CD4-positive, alpha-beta T cell treated with Interleukin-4 for 1 hour (primary cell): ENCODE measurements at regions not wholly inside any gene's neighbourhood (a gene's known extent, or its start where the extent isn't known, plus 50 kb on each side); places are given as distances from the start of the nearest gene placed in this dataset.
"Not testable (repeated sequence)": the region's sequence is repeated elsewhere in the genome, so short reads cannot be mapped to it uniquely, and the experiment has no call there.

Experiments used
- DNase-seq, 2 donors: peaks; one replicate each; pipeline ENCODE4 v3.0.0-alpha.2; 2020 to 2022

GRCh38 chr14:22131749-22132476 is 457.1 kb downstream of the DAD1 start:
- peak in 1 of 2 donors; percentile 33 for DNase-seq

- no peak for DNase-seq
These were observed 450.5 kb upstream of the OR4E1 start for GRCh38 chr14:22124073-22124613.

- peak in 1 of 2 donors; percentile 62 for DNase-seq
These were observed 449.4 kb upstream of the OR4E1 start for GRCh38 chr14:22122829-22123560.

- DNase-seq, result peak in 1 of 2 donors; percentile 50
These were observed 448.7 kb upstream of the OR4E1 start for GRCh38 chr14:22122227-22122818.

- no peak for DNase-seq
These were observed 445.4 kb upstream of the OR4E1 start for GRCh38 chr14:22118899-22119477.

GRCh38 chr14:22113401-22113800 is 439.8 kb upstream of the OR4E1 start:
- DNase-seq, result no peak

GRCh38 chr14:22112004-22112403 is 438.4 kb upstream of the OR4E1 start:
- DNase-seq, result peak; percentile 25 to 48

GRCh38 chr14:22107753-22108152 is 434.1 kb upstream of the OR4E1 start:
- DNase-seq, result no peak

- no peak for DNase-seq
These were observed 433.4 kb upstream of the OR4E1 start for GRCh38 chr14:22106700-22107697.

GRCh38 chr14:22105624-22106006 is 432.0 kb upstream of the OR4E1 start:
- no peak for DNase-seq

GRCh38 chr14:22105006-22105623 is 431.5 kb upstream of the OR4E1 start:
- DNase-seq, result no peak

- not testable (repeated sequence) for DNase-seq
These were observed 427.1 kb upstream of the OR4E1 start for GRCh38 chr14:22100764-22101120.

- peak; percentile 63 to 68 for DNase-seq
These were observed 426.5 kb upstream of the OR4E1 start for GRCh38 chr14:22099942-22100763.

GRCh38 chr14:22098435-22098834 is 424.8 kb upstream of the OR4E1 start:
- DNase-seq, result no peak

GRCh38 chr14:22097586-22098292 is 424.1 kb upstream of the OR4E1 start:
- DNase-seq, result no peak

GRCh38 chr14:22097072-22097471 is 423.5 kb upstream of the OR4E1 start:
- DNase-seq, result no peak

- peak; percentile 27 to 62 for DNase-seq
These were observed 422.9 kb upstream of the OR4E1 start for GRCh38 chr14:22096514-22096895.

GRCh38 chr14:22095860-22096513 is 422.4 kb upstream of the OR4E1 start:
- peak in 1 of 2 donors; percentile 40 for DNase-seq

- DNase-seq, result no peak
These were observed 416.3 kb upstream of the OR4E1 start for GRCh38 chr14:22089940-22090339.
